Hematopoietic multipotent progenitor cell treated with erythropoietin and hydrocortisone succinate and interleukin-3 and kit ligand, for 15 days (in vitro differentiated cells): ENCODE measurements at regions not wholly inside any gene's neighbourhood (a gene's known extent, or its start where the extent isn't known, plus 50 kb on each side); places are given as distances from the start of the nearest gene placed in this dataset.

Source experiments
- DNase-seq: peaks from one replicate; pipeline ENCODE4 v3.0.0-alpha.2; 2015; ENCODE audit warnings: low spot score

DNA sequence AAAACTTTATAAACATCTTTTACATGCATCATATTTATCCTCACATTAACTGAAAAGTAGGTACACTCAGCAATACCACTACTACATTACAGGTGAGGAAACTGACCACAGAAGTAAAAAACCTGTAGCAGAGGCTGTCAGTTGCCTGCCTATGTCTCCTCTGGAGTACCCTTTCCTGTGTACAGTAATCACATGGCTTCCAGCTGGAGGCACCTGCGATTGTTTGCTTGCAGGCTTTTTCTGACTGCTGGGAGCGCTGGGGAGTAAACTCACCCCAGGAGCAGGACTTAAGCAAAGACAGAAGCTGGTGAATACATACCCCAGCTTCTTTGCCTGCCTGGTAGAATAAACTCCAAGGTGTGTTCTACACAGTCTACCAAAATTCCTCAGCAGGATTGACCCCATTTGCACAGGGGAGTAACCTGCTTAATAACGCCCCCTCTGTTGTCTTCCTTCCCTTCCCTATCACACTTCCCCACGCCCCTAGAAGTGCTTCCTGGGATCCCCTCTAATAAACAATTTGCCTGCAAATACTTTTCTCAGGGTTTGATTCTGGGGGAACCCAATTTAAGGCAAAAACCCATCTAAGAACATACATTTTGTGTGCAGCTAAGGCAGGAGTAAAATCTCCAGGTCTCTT, 138.9 kb downstream of the PTH2R start:
- no peak for DNase-seq

DNA sequence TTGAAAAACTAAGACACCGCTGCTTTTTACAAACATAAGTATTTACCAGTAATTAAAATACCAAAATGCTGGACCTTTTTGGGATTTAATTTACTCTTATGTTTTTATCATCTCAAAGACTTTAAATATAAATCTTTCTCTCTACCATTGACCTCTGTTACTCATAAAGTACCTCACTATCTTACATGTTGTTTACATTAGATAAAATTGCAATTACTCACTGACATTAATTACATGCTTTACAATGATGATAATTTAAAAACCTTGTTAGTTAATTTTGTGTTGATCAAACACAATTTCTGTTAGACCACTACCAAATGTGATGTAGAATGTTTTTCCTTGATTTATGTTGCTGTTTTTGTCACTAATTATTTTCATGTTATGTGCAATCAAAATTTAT, 139.5 kb downstream of the PTH2R start:
- DNase-seq: no peak

GRCh38 chr2:208546860-208547650, 140.5 kb downstream of the PTH2R start:
- DNase-seq: no peak

DNA sequence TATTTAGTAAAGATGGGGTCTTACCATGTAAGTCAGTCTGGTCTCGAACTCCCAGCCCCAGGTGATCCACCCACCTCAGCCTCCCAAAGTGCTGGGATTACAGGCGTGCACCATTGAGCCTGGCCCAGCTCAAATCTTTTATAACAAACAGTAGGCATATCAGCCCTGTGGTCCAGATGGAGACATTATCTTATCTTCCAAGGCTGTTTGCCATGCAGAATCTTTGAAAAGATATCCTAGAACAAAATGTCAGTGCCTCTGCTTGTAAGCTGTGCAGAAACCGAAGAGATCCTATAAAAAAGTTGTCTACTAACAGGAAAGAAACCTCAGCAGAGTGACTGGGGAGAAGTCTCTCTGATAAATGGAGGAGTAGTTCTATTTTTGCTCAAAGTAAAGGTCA, 142.1 kb downstream of the PTH2R start:
- DNase-seq: no peak

DNA sequence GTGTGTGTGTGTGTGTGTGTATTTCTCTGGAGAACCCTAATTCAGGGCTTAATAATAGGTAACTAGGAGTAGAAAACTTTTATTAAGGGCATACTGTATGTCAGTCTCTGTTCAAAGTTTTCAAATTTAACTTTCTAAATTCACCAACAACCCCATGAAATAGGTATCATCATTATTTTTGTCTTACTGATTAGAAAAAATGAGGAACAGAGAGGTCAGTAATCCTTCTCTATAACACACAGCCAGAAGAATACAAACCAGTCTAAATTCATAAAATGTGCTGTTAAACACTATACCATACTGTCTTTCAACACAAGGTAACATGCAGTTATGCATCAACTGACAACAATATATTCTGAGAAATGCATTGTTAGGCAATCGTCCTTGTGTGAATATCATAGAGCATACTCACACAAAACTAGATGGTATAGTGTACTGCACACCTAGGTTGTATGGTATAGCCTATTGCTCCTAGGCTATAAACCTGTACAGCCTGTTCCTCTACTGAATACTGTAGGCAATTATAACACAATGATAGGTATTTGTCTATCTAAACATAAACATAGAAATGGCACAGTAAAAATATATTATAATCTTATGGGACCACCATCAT, 143.1 kb downstream of the PTH2R start:
- no peak for DNase-seq

GRCh38 chr2:208552943-208553342, 146.4 kb downstream of the PTH2R start:
- DNase-seq: no peak

DNA sequence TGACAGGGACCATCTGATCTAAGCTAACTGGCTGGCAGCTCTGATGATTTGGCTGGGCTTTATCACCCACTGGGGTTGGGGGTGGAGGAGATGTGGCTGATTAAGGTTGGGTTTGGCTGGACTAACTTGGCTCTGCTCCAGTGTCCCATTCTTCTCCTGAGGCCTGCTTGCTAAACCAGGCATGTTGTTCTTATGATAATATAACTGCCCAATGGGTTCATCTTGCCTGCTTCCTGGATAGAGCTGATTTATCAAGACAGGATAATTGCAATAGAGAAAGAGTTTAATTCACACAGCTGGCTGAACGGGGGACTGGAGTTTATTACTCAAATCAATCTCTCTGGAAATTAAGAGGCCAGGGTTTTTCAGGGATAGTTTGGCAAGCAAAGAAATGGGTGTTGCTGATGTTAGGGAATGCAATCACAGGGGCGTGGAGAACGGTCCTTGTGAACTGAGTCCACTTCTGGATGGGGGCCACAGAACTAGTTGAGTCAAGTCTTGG, 150.4 kb downstream of the PTH2R start:
- DNase-seq: no peak

DNA sequence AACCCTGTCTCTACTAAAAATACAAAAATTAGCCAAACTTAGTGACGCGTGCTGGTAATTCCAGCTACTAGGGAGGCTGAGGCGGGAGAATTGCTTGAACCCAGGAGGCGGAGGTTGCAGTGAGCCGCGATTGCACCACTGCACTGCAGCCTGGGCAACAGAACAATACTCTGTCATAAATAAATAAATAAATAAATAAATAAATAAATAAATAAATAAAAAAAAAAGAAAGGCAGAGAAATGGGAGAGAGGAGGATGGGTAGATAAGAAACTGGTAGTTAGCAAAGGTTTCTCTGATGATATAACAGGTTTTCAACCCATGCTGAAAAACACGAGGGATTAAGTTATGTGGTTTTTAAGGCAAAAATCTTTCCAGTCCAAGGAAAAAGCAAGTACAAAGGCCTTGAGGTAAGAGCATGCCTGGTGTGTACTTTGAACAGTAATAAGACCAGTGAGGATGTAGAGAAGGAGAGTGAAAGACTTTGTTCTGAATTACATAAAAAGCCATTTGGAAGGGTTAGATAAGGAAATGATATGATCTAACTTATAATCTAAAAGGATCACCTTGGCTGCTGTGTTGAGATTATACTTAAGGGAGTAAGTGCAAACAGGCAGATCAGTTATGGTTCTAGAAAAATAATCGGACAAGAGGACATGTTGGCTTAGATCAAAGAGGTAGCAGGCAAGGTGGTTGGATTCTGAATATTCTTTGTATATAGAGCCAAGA, 159.3 kb downstream of the PTH2R start:
- DNase-seq: no peak

- no peak for DNase-seq
These were observed 161.6 kb downstream of the PTH2R start for GRCh38 chr2:208568203-208568602.

DNA sequence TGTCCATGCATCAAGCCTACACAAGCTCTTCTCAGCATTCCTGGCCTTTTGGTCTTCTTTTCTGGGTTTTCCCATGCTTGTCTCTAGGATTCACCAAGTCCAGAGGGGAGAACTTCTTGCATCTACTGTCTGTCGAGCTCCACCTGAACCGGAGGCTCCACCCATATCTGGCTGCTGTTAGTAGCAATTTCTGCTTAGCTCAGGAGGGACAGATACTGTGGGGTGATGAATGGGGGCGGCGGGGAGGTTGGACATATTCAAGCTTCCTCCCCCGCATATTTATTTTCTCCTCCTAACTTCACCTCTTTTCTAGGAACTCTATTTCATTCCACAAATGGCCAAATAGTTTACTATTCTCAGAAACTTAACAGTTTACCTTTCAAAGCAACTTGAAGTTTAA, 163.5 kb downstream of the PTH2R start:
- no peak for DNase-seq

- no peak for DNase-seq
These were observed 164.5 kb downstream of the PTH2R start for GRCh38 chr2:208570851-208571763.

- peak; percentile 30 for DNase-seq
These were observed 165.2 kb downstream of the PTH2R start for GRCh38 chr2:208571764-208572131.

GRCh38 chr2:208573569-208573968, 167.0 kb downstream of the PTH2R start:
- no peak for DNase-seq

GRCh38 chr2:208579678-208580077, 173.1 kb downstream of the PTH2R start:
- DNase-seq: no peak

DNA sequence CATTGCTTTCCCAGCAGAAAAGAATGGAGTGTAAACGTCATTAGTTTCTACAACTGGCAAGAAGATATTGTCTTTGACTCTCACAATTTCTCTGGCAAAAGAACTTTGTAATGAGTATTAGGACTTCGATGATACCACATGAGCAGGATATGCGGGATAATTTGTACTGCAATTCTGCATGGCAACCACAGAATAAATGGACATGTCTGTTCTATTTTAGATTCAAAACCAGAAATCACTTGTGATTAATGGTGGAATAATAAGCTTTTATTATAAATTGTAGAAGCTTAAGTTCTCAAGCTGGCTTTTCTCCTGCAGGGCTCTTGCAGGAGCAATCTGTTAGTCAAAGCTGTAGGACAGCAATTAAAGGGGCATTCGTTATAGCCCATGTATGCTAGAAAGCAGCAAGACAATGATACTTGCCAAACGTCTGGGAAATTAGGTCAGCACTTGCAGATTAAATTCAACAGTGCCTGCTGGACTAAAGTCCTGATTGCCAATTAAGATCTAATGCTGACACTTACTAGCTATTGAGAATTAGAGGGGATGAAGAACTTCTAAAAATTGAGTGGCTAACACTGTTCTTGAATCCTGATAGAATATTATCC, 177.9 kb downstream of the PTH2R start:
- DNase-seq: no peak

DNA sequence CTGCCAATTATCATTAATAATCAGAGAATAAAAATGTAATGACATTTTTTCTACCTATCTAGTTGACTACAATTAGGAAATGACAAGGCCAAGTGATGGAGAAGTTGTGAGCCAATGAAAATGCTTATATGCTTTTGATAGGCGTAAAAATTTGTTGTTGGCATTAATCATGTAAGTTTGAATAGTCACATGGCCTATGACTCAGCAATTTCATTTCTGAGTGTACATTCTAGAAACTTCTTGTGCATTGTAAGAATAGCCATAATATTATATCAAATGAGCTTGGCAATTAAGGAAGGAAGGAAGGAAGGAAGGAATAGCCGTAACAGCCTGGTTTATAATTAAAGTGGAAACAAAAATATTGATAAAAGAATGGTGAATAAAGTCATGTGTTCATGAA, 179.9 kb downstream of the PTH2R start:
- DNase-seq: no peak

DNA sequence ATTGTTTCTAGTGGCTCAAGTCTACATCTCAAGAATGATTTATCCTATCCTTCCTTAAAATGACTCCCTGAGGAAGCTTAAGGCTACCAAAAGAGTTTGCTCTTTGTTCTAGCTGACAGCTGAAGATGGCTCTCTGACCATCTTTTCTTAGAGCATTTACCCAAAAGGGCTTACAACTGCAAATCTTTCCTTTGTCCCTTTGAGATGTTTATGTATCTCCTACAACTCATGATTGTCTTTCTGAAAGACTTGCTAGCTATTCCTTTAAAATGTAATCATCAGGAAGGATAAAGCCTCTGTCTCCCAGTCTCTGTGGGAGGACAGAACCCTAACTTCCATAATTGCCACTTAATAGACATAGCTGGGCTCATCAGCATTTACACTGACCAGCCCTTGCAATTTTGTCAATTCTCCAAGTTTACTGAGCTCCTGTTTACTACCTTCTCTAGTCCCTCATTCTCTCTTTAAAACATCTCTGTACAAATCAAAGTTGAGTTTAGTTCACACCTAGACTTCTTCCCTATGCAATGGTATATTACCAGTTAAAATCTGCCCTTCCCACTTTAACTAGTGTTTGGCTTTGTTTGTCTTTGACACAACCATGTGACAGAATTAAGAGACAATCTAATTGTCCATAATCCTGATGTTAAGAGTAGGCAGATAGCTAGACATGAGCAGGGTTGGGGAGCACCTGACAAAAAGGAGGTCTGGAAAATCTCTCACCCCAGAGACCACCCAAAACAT, 188.2 kb downstream of the PTH2R start:
- no peak for DNase-seq

- no peak for DNase-seq
These were observed 189.0 kb downstream of the PTH2R start for GRCh38 chr2:208595386-208596275.

GRCh38 chr2:208607694-208608093, 201.1 kb downstream of the PTH2R start:
- no peak for DNase-seq
